Gastroesophageal sphincter (tissue), 4 donors: ENCODE measurements at regions not wholly inside any gene's neighbourhood (a gene's known extent, or its start where the extent isn't known, plus 50 kb on each side); places are given as distances from the start of the nearest gene placed in this dataset.

Experiments used
- ATAC-seq: fragments of 150-250 bp; one replicate; pipeline ENCODE4 v1.9.1; 2016; ENCODE audit warnings: mild to moderate bottlenecking, moderate library complexity
- H3K27ac ChIP-seq, 4 donors: fragments of 200-600 bp; sonication (generic) in 3 of 4; 1 replicate in 3 of 4; 2 replicates in 1 of 4; pipeline ENCODE4 v1.5.1; 2016 to 2019
- H3K27me3 ChIP-seq: fragments of 200-600 bp; sonication (generic); one replicate; pipeline ENCODE4 v1.5.1; 2019
- H3K36me3 ChIP-seq, 2 donors: fragments of 200-600 bp; sonication (generic); one replicate each; pipeline ENCODE4 v1.5.1; 2019; ENCODE audit warnings: control low read depth in 1 of 2
- H3K4me1 ChIP-seq, 3 donors: fragments of 200-600 bp; sonication (generic); 1 replicate in 2 of 3; 2 replicates in 1 of 3; pipeline ENCODE4 v1.5.1; 2016 to 2019; ENCODE audit warnings: control low read depth in 2 of 3
- H3K4me3 ChIP-seq, 2 donors: fragments of 200-600 bp; sonication (generic); one replicate each; pipeline ENCODE4 v1.5.1; 2019; ENCODE audit warnings: mild to moderate bottlenecking in 1 of 2, moderate library complexity in 1 of 2
- H3K9me3 ChIP-seq, 3 donors: fragments of 200-600 bp; sonication (generic); one replicate each; pipeline ENCODE4 v1.5.1; 2017 to 2019; ENCODE audit warnings: control low read depth in 2 of 3
- EP300 ChIP-seq: sonication (generic); formaldehyde crosslinking; IDR thresholded peaks from one replicate; pipeline ENCODE4 v1.6.1; 2017; ENCODE audit warnings: antibody characterized with exemption, mild to moderate bottlenecking
- POLR2A ChIP-seq, 2 donors: fragments of 450-650 bp; IDR thresholded peaks; one replicate each; pipeline ENCODE4 v1.6.1; 2017; ENCODE audit warnings: antibody characterized with exemption in 2 of 2, mild to moderate bottlenecking in 2 of 2, moderate library complexity in 1 of 2
- POLR2AphosphoS5 ChIP-seq: sonication (generic); formaldehyde crosslinking; IDR thresholded peaks from one replicate; pipeline ENCODE4 v1.6.1; 2017; ENCODE audit warnings: antibody characterized with exemption
- WGBS, 2 donors: methylation state at CpG; one replicate each; pipeline ENCODE4 v1.1.5; 2018; ENCODE audit warnings: low coverage in 1 of 2; 5-methylcytosine and 5-hydroxymethylcytosine counted together
- TF ChIP-seq, protein P1 (sequence below), 4 experiments: fragments of 200-600 bp in 2 of 4; fragments of 450-650 bp in 2 of 4; sonication (generic) in 1 of 4; IDR thresholded peaks; one replicate each; pipeline ENCODE4 v1.5.1; 2017 to 2019; ENCODE audit warnings: antibody characterized with exemption in 4 of 4, mild to moderate bottlenecking in 2 of 4, moderate library complexity in 2 of 4

DNA sequence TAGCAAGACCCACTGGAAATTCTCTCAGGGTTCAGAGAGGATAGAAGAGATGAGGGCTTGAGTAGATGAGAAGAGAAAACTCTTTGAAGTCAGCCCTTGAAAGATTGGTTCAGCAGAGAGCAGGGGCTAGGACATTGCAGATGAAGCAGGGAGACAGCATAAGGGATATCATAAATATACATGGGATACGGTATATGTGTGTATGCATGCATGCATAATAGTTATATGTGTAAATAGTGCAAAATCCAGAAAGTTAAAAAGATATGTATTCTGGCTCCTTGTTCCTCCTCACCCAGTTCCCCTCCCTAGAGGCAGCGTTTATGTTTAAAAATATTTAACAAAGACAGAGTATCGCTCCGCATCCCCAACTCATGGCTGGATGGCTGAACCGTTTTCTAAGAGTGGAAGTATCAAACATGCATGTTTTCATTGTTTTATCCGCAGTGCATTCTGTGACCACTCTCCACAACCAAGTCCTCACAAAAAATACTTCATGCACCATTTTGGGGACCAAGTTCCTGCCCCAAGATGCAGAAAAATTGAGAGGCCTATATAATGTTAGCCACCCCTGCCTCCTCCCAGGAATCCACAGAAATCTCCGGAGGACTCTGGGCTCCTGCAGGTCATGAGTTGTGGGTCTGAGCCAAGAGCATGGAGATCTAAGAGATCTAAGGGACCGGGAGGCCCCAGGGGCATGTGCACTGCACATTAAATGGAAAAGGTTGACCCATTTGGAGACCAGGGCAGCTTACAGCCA is 119.5 kb downstream of the MTX3 start:
- peaks cover 21% of the 10 kb centered on the region for H3K27me3 ChIP-seq
- no peak overlapping the region for H3K27ac ChIP-seq
- H3K9me3 ChIP-seq = no peaks in the 10 kb centered on the region
- TF ChIP-seq, protein P1, sequence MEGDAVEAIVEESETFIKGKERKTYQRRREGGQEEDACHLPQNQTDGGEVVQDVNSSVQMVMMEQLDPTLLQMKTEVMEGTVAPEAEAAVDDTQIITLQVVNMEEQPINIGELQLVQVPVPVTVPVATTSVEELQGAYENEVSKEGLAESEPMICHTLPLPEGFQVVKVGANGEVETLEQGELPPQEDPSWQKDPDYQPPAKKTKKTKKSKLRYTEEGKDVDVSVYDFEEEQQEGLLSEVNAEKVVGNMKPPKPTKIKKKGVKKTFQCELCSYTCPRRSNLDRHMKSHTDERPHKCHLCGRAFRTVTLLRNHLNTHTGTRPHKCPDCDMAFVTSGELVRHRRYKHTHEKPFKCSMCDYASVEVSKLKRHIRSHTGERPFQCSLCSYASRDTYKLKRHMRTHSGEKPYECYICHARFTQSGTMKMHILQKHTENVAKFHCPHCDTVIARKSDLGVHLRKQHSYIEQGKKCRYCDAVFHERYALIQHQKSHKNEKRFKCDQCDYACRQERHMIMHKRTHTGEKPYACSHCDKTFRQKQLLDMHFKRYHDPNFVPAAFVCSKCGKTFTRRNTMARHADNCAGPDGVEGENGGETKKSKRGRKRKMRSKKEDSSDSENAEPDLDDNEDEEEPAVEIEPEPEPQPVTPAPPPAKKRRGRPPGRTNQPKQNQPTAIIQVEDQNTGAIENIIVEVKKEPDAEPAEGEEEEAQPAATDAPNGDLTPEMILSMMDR (IDR thresholded peaks at IDR 0.05) = no peak
- no peak for TF ChIP-seq POLR2AphosphoS5
- no peak for TF ChIP-seq POLR2A (IDR thresholded peaks at IDR 0.05)
- TF ChIP-seq EP300 = no peak
- WGBS, 2 donors = 70 to 74% methylated on average over 7 to 8 of the region's 8 CpGs
- no peak overlapping the region for H3K4me3 ChIP-seq
- H3K4me1 ChIP-seq = peaks cover 0 to 4% (median 0%) of the 10 kb centered on the region in 3 donors
- no peaks in the 10 kb centered on the region for H3K36me3 ChIP-seq
- ATAC-seq = no peak

DNA sequence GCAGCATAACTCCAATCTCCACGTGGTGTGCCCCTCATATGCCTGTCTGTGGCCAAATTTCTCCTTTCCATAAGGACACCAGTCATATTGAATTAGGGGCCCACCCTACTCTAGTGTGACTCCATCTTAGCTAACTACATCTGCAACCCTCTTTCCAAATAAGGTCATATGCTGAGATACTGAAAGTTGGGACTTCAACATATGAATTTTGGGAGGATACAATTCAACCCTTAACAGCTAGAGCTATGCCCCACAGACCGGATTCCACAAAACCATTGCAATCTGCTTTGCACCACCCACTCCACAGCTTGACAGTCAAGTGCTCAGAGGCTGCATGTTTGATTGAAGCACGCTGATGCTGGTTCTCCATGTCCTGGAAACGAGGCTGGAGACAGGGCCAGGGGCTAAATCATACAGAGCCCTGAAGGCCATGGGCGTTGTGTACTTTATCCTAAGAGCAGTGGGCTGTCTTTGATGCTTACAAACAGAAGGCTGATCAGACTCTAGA is 122.8 kb downstream of the MTX3 start:
- Histone ChIP-seq H3K9me3 (no peaks in the 10 kb centered on the region), H3K27ac (no peak overlapping the region), H3K4me1 (peaks cover 0 to 4% (median 0%) of the 10 kb centered on the region in 3 donors), H3K36me3 (no peaks in the 10 kb centered on the region), H3K4me3 (no peak overlapping the region), H3K27me3 (peaks cover 21% of the 10 kb centered on the region)
- TF ChIP-seq, protein P1 (IDR thresholded peaks at IDR 0.05) = no peak
- no peak for TF ChIP-seq POLR2AphosphoS5
- no peak for TF ChIP-seq EP300
- TF ChIP-seq POLR2A (IDR thresholded peaks at IDR 0.05) = no peak
- 17 to 43% methylated on average over 1 of the region's 5 CpGs for WGBS, 2 donors
- ATAC-seq = no peak

DNA sequence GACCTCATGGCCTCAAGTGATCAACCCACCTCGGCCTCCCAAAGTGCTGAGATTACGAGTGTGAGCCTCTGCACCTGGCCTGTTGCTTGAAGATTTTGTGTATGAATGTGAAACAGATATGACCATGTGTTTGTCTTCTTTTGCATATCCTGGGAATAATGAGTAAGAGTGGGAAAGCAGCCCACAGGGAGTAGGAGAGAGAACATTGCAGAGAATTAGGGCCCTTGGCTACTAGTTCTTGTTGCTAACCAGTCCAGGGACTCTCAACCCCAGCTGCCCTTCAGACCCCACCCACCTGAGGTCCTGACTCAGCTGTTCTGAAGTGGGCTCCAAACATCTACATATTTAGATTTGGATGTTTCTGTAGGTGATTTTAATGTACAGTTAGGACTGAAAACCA is 125.5 kb downstream of the MTX3 start:
- ATAC-seq = no peak
- no peak for TF ChIP-seq EP300
- TF ChIP-seq POLR2AphosphoS5 = no peak
- TF ChIP-seq POLR2A (IDR thresholded peaks at IDR 0.05) = no peak
- TF ChIP-seq, protein P1 (IDR thresholded peaks at IDR 0.05) = no peak
- Histone ChIP-seq H3K4me3 (no peak overlapping the region), H3K36me3 (no peaks in the 10 kb centered on the region), H3K4me1 (no peaks in the 10 kb centered on the region), H3K27me3 (peaks cover 17% of the 10 kb centered on the region), H3K9me3 (no peaks in the 10 kb centered on the region), H3K27ac (no peak overlapping the region)
- 75% methylated on average over 2 of the region's 2 CpGs; no CpG with 5 or more reads in 1 of the 2 donors for WGBS, 2 donors

DNA sequence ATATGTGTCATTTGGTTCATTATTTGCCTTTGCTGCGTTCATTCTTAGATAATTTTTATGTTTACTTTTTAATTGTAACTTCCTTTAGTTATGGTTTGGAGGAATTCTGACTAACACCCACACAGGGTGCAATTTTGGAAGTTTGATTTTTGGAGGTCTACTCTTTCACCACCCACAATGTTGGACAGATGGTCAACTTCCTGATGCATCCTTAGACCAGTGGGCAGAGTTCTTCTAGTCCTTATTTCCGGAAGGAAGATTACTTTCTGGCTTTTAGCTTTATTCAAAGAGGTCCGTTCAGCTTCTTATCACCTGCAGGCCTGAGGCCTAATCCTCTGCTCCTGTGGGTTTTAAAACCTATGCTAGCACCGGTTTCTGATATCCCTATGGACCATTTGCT is 126.7 kb downstream of the MTX3 start:
- no peak for TF ChIP-seq POLR2A (IDR thresholded peaks at IDR 0.05)
- TF ChIP-seq, protein P1 (IDR thresholded peaks at IDR 0.05) = no peak
- no peak for TF ChIP-seq EP300
- TF ChIP-seq POLR2AphosphoS5 = no peak
- ATAC-seq = no peak
- 42 to 50% methylated on average over 4 of the region's 4 CpGs for WGBS, 2 donors

DNA sequence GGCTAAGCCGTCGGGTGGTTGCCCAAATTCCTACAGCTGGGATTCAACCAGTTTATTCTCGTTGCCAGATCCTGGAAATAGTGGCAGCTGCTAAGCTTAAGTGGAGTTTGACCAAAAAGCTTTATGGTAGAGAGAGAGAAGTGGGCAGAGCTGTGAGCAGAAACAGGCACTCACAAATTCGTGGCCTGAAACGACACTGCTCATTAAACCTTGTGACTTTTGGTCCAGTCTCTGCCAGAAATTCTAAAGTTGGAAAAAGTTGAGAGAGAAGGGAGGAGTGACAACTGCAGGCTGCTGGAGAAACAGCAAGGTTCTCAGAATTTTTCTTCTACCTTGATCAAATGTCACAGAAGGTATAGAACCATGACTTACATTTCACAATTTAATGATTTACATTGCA is 131.5 kb downstream of the MTX3 start:
- no peaks in the 10 kb centered on the region for H3K9me3 ChIP-seq
- no peaks in the 10 kb centered on the region for H3K36me3 ChIP-seq
- WGBS, 2 donors = 32 to 48% methylated on average over 4 to 5 of the region's 5 CpGs
- no peaks in the 10 kb centered on the region for H3K4me1 ChIP-seq
- TF ChIP-seq EP300 (no peak), POLR2AphosphoS5 (no peak), POLR2A (IDR thresholded peaks at IDR 0.05) (no peak)
- TF ChIP-seq, protein P1 (IDR thresholded peaks at IDR 0.05) = no peak
- no peak overlapping the region for H3K4me3 ChIP-seq
- no peak overlapping the region for H3K27ac ChIP-seq
- no peak for ATAC-seq
- H3K27me3 ChIP-seq = no peaks in the 10 kb centered on the region

More for the DNA sequence above, 126.7 kb downstream of the MTX3 start:
- Histone ChIP-seq H3K36me3 (no peaks in the 10 kb centered on the region), H3K4me1 (no peaks in the 10 kb centered on the region), H3K4me3 (no peak overlapping the region), H3K9me3 (no peaks in the 10 kb centered on the region), H3K27me3 (peaks cover 9% of the 10 kb centered on the region), H3K27ac (no peak overlapping the region)
